LoVo (cell line): ENCODE measurements at regions not wholly inside any gene's neighbourhood (a gene's known extent, or its start where the extent isn't known, plus 50 kb on each side); places are given as distances from the start of the nearest gene placed in this dataset.

Experiments
- DNase-seq: peaks from one replicate; pipeline ENCODE4 v3.0.0-alpha.2; 2016; ENCODE audit warnings: low spot score

DNA sequence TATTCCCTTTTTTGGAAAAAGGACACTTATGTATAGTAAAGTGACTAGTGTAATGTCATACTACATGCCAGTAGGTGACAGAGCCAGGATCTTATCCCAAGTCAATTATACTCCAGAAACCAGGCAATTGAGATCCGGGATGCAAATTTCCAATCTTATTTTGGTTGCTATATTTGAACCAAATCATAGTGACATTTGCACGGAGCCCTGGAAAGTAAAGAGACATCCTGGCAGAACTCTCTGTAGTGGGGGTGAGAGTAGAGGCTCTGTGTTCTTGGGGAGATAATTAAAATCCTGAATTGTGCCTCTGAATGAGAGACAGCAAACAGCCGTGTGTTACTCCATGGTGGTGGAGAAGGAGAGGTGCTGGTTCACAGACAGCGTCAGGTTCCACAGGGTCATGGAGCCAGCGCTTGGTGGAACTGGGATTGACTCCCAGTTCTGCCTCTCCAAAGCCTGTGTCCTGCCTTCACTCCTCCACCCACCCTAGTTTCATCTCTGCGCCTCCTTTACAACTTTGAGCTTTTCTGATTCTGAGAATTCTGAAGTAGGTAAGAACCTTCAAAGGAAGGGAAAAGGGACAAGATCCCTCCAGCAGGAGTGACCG, 432.3 kb downstream of the PTPRU start:
- DNase-seq, result no peak

DNA sequence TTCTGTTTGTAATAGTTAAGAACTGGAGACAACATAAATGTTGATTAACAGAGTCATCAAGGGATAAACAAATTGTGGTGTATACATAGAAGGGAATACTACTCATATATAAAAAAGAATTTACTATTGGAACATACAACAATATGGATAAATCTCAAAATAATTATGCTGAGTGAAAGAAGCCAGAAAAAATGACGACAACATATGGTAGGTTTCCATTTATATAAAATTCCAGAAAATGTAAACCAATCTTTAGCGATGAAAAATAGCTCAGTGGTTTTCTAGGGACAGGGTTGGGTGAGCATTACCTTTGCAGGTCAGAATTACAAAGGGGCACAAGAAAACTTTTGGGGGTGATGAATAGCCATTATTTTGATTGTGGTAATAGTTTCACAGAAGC, 431.6 kb downstream of the PTPRU start:
- no peak for DNase-seq

DNA sequence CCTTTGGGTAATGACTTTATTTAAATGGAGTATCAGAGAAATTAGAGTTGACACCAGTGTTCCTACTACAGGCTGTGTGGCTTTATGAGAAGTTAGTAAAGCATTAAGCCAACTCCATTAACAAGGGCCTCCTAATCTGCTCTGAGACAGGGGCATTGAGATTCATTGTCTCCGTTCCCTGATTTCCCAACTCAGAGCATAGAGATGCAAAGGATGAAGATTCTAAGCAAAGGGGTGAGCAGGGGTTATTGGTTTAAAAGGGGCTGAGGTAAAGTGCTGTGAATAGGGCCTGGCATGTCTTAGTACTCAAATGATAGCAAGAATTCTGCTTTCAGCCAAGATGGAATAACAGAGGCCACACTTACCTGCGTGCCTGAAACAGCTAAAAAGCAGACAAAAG, 428.4 kb downstream of the PTPRU start:
- DNase-seq, result no peak

DNA sequence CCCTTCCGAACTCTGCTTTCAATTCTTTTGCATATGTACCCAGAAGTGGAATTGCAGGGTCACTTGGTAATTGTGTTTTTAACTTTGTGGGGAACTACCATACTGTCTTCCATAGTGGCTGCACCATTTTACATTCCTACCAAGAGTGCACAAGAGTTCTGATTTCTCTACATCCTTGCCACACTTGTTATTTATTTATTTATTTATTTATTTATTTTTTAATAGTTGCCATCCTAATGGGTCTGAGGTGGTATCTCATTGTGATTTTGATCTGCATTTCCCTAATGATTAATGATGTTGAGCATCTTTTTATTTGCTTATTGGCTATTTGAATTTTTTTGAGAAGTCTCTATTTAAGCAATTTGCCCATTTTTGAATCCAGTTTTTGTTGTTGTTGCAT, 422.4 kb downstream of the PTPRU start:
- no peak for DNase-seq

DNA sequence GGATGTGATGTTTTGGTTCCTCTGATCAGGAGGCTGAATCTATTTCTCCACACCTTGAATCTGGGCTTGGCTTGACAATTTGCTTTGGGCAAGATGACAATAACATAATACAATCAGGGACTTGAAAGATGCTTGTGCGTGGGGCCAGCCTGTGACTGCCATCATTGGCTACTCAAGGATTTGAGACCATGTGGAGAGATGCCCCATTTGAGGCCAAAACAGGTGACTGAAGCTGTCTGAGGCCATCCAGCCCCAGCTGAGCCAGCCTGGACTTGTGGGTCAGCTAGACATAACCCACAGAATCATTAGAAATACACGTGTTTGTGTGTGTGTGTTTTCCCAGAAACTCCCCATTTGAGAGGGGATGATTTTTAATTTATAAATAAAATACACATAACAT, 421.5 kb downstream of the PTPRU start:
- no peak for DNase-seq

DNA sequence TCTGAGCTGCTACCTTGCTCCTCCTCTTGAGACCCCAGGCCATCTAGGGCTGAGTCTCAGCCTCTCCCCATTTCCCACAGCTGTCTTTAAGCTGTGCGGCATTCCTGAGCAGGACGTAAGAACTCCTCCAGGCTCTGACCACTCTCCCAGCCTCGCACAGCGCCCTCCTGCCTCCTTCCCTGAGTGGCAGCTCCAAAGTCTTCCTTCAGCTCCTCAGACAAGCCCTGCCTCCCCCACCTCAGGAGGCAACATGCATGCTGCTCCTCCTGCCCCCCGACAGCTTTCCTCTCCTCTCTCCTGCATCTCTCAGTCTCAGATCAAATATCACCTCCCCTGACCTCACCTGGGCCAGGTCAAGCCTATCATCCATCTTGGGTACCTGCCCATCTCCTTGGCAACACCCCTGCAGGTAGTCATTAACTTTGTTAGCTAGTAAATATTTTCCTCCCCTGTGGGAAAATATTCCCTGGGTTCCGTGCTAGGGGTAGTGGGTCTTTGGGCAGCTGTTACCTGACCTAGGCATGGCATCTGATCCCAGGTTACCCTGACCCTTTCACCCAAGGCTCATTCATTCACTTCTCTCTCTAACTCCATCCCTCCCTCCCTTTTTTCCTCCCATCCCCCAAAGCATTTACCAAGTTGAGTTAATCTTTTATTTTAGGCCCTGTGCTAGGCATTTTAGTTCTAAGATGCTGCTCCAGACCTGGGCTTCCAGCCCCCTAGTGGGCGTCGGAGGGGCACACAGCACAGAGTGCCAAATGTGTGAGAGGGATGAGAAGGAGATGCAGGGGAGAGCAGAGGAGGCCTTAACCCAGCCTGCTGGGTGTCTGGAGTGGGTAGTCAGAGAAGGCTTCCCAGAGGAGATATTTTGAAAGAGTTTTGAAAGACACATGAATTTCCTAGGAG, 419.9 kb downstream of the PTPRU start:
- no peak for DNase-seq

DNA sequence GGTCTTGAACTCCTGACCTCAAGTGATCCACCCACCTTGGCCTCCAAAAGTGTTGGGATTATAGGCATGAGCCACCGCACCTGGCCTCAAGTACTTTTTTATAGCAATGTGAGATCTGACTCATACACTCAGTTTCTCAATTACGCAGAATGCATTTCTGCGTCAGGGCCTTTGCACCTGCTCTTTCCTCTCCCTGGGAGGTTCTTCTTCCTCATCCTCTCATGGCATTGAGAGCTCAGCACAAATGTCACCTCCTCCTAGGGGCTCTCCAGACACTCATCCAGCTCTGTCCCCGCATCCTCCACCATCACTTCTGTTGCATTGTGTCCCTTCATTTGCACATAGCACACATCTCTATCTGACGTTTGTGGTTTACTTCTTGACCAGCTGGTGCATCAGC, 418.8 kb downstream of the PTPRU start:
- no peak for DNase-seq

DNA sequence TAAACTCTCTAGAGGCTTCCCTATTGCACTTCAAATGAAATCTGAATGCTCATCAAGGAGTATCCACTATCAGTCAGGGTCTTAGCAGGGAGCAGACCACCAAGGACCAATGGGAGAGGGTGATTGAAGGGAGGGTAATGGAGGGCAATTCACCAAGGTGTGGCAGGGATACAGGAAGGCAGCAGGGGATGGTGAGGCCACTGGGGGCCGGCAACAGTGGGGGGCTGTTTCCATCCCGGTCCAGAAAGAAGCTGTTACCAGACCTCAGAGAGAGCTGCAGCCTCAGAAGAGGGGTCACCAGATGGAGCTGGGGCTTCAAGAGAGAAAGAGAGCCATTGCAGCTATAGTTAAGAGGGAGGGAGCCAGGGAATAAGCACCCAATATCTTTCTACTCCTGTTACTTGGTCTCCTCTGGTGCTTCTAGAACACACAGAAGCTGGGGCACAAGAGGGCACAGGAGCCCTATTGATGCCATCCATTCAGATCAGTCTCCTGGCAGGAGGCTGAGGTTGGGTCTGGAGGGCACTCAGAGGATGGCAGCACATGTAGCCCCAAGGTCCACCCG, 417.6 kb downstream of the PTPRU start:
- no peak for DNase-seq

DNA sequence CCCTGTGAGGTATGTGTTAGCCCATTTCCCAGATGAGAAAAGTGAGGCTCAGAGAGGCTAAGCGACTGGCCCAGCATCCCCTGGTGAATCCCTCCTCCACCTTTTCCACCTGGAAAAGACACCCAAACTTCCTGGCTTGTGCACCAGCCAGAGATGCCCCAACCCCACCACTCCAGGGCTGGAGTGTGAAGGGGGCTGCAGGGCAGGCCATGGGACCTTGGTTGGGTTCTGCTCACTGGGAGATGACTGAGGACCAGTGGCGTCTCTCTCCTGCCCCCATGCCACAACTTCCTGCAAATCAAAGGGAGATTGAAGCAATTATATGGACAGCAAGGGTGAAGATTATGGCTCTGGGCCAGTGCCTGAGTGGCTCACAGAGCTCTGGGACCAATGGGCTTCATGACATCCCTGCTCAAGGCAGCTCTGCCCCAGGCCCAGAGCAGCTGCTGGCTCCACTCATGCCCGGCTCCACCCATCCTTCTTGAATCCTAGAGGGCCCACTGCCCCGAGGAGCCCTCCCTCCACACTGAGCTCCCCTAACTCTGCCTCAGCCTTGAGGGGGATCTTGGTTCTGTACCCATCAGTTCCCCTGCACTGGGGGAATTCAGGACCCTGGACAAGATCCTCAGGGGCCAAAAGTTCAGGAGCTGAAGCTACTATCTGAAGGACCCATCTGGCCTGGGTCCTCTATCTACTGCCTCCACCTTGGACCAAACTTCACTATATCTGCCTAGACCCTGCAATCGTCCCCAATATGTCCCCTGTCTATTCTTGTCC, 416.9 kb downstream of the PTPRU start:
- no peak for DNase-seq

DNA sequence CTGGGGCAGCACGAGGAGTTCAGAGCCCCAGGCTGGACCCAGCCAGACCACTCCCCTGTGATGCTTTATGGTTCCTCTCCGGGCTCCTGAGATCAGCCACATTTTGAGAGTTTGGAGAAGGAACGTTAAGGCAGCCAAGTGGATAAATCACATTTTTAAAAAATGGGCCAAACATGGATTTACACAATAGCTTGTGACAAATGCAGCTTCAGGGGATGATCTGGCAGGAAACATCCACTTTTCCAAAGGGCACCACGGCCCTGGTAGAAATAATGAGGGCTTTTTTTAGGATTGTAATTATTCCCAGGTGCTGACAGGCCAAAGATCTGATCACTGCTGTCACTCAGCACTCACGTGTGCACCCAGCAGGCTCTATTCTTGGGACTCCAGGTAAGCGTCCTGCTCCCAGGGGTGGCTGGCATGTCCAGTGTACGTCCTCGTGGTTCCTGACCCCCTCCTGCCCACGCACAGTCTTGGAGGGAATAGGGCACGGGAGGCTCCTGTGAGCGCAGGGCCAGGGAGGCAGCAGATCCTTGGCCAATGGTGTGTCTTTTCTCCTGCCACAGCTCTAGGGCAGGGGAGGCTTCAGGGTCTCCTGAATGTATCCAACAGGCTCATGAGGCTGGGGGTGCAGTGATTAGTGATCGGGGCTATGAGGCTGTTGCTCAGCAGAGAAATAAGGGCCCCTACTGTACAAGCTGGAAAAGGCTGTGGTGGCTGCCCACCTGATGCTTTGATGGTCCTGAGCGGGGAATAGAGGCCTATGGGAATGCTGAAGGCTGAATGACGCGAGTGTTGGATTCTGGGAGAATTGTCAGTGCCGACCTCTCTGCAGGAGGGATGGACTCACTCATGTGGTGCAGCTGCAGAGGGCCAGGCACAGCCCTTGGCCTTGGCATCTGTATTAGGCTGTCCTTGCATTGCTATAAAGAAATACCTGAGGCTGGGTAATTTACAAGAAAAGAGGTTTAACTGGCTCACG, 415.7 kb downstream of the PTPRU start:
- no peak for DNase-seq

DNA sequence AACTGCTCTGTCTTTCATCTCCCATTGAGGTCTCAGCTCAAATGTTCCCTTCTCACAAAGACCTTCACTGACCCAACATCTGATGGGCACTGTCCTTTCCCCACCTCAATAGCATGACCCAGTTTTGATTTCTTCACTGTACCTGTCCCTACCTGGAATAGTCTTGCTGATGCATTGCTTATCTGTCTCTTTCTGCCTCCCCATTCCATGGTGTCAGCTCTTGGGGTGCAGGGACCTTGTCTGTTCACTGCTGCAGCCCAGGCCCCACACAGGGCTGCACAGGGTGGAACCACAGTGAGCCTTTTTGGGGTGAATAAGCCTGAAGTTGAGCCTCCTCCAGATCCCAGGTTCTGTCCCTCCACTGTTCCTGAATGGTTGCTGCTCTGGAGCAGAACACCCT, 414.9 kb downstream of the PTPRU start:
- DNase-seq, result no peak

DNA sequence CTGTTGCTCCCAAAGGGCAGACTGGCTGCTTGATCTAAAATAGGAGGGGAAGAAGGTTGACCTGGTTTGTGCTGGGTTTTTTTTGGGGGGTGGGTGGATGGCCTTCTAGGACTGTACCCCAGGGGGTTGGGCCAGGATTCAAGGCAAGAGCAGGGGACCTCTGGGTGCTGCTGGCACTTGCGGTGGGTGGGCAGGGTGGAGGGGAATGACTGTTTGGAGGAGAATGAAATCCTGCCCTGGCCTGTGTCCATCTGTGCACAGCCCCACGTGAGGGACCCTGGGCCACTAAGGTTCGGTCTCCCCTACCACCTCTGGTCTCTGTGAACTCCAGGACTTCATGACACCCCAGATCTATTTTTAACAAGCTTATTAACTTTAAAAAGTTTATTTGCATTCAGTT, 414.2 kb downstream of the PTPRU start:
- no peak for DNase-seq

DNA sequence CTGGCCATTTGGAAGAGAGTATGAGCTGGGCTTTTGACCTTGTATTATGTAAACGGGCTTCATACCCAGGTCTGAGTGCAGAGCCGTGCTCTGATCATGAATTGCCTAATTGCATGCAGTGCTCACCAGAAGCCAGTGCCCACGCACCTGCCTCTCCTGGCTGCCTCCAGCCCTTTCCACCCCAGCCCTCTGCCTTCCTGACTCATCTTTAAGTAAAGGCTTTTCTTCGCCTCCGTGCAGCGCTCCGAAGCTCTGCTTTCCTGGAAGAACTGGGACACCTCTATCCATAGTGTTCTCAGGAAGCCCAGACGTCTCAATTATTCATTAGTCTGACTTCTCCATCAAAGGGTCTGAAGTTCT, 413.7 kb downstream of the PTPRU start:
- no peak for DNase-seq

DNA sequence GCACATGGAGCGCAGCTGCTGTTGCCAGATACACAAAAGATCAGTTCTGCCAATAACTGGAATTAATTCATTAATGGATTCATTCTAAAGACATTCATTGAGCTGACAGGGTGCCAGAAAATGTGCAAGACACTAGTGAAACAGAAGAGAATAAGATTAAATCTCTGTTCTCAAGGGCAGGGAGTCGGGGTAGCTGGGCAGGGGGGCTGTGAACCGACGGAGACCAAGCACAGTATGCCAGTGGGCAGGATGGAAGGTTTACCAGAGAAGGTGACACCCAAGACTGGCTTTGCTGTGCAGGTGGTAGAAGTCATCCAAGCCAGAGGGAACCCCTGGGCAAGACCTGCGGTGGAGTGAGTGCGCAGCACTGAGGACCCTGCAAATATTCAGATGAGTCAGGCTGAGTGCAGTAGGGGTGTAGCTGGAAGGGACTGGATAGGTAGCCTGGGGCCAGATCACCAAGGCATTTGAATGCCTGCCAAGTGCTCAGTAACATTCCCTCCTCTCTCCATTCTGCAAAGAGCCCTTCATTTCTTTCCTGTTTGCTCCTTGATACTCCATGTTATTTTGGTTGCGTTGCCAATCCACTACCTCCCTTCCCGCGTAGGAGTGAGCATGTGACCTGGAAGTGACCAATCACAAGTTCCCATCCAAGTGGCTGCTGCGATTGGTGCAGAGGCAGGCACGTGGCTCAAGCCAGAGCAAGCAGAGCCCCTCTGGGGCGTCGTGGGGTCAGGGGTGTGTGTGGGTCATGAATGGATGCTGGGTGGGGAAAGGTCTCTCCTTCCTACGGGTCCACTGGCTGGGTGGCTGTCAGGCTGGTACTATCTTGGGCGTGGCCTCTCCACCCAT, 413.1 kb downstream of the PTPRU start:
- DNase-seq, result peak; percentile 33

DNA sequence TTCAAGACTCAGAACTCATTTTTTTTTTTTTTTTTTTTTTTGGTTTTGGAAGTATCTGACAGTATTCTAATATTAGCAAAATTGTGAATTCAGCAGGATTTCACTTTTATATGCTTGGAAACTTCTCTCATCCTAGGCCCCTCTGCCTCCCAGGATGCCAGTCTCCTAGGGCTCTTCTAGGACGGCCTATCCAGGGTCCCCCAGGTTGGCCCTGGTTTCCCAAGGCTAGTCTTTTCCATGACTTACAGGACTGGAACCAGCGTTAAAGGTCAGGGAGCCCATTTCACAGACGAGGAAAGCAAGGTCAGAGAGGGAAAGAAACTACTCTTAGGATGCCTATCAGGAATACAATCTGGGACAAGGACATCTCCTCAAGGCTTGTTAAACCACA, 412.5 kb downstream of the PTPRU start:
- no peak for DNase-seq

DNA sequence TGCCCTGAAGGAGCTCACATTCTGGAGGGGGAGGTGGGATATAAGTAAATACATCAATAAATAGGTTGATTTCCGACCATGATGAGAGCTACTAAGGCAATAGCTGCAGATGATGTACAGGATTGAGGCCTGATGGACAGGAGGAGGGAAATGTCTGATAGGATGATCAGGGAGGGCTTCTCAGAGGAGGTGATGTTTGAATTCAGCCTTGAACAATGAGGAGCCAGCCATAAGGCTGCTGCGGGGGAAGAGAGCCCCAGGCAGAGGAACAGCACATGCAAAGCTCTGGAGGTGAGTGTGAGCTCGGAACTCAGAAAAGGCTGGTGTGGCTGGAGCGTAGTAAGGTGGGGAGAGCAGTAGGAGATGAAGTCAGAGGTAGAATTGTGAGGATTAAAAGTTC, 411.7 kb downstream of the PTPRU start:
- DNase-seq, result no peak

DNA sequence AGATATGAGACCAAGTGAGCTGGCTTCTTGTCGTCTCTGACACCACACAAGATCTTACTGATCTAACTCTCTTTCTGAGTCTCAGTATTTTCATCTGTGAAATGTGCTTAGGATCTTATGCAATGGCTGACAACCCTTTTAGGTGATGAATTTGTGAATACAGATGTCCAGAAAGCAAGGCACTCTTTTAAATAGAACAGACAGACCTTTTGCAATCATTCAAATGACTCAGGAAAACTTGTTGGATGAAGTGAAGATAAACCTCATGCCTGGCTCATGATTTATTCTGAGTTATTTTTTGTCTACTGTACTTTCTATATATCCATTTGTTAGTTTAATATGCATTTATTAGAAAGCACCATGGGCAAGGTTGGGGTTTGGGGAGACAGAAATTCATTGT, 411.3 kb downstream of the PTPRU start:
- DNase-seq, result no peak

DNA sequence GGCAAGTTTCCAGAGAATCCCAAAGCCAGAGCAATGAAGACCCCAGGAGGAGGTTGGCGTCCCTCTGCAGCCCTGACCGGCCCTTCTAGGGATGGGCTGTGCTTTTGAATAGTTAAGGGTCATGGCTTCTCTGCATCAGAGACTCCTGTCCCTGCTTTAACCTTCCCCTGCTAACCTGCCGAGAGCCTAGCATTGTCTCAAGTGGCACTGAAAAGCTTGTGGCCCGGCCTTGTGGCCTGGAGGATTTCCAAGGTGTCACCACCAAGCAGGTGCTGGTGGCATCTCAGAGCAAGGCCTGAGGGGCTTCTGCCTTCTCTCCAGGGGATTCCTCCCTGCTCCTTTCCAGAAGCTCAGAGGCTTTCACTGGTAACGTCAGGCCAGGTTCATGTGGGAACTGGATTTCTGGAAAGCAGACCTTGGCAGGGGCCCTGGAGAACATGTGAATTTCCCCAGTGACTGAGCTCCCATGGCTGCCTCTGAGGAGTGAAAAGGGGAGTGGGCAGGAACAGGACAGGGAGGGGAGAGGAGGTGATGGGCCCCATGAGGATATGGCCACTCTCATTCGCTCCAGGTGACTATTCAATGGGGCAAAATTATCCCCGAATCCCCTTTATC, 409.9 kb downstream of the PTPRU start:
- DNase-seq, result no peak

DNA sequence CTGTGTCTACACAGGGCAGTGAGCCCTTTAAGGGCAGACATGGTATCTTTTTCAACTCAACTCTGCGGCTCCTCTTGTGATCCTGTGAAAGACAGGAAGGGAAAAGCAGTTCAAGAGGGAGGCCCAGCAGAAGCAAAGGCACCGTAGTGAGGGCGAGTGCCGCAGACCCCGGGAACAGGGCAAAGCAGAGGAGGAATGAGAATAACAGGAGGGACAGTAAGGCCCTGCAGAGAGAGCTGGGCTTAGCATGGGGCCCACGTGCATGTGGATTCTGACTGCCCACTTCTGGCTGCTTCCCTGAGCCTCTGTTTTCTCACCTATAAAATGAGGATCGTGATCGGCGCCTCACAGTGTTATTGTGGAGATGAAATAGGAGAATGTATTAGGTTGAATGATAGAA, 409.3 kb downstream of the PTPRU start:
- DNase-seq, result no peak

DNA sequence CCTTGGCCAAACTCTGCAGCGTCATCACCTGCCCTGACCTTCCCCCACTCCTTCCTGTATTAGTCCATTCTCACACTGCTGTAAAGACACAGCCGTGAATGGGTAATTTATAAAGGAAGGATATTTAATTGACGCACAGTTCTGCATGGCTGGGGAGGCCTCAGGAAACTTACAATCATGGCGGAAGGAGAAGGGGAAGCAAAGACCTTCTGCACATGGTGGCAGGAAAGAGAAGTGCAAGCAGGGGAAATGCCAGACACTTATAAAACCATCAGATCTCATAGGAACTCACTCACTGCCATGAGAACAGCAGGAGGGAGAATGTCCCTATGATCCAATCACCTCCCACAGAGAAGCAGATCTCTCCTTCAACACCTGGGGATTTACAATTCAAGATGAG, 408.5 kb downstream of the PTPRU start:
- no peak for DNase-seq
